SK-N-SH (cell line): ENCODE measurements at regions not wholly inside any gene's neighbourhood (a gene's known extent, or its start where the extent isn't known, plus 50 kb on each side); places are given as distances from the start of the nearest gene placed in this dataset.
A peak's percentile ranks its signal among the peaks of the same experiment; 100 is the strongest.

ENCODE experiments used
- CTCF ChIA-PET: fragments of 300-600, 350-600 bp; formaldehyde crosslinking; extraction: SDS; loops from one replicate; lab custom pipeline; 2021; lab: Yijun Ruan, JAX
- POLR2A ChIA-PET: fragments of 350-600 bp; sonication (Branson Sonifier 250); formaldehyde crosslinking; extraction: SDS; loops from one replicate; lab custom pipeline; 2020; ENCODE audit warnings: antibody characterized with exemption, inconsistent platforms; lab: Yijun Ruan, JAX
- DNase-seq: peaks from one replicate; pipeline ENCODE4 v3.0.0; 2012
- H2AFZ ChIP-seq: fragments of 200-600 bp; sonication (generic); 2 replicates; pipeline ENCODE4 v1.8.1; 2016; ENCODE audit warnings: antibody characterized with exemption, mild to moderate bottlenecking, low read depth
- H3F3A ChIP-seq: fragments of 200-600 bp; sonication (generic); replicated peaks from 2 replicates; pipeline ENCODE3; 2016; ENCODE audit warnings: antibody characterized with exemption, mild to moderate bottlenecking; ENCODE audit not compliant: insufficient read depth
- H3K27ac ChIP-seq, 2 experiments: fragments of 200-500 bp in 1 of 2; fragments of 200-600 bp in 1 of 2; sonication (Bioruptor generic) in 1 of 2; sonication (generic), shearing (Covaris generic) in 1 of 2; 2 replicates each; pipeline versions ENCODE4 v1.5.1 to v1.6.1; 2014 to 2016; ENCODE audit warnings: low read depth in 2 of 2, inconsistent platforms in 1 of 2, low read length in 1 of 2, mild to moderate bottlenecking in 1 of 2, mixed read lengths in 1 of 2
- H3K27me3 ChIP-seq: fragments of 200-600 bp; sonication (generic), shearing (Covaris generic); 2 replicates; pipeline ENCODE4 v1.6.1; 2016; ENCODE audit warnings: mixed run types; ENCODE audit not compliant: insufficient read depth
- H3K36me3 ChIP-seq, 2 experiments: fragments of 200-500 bp in 1 of 2; fragments of 200-600 bp in 1 of 2; sonication (Bioruptor generic) in 1 of 2; sonication (generic) in 1 of 2; replicated peaks in 1 of 2; 2 replicates each; pipeline versions ENCODE3 to v1.5.1; 2014 to 2016; ENCODE audit warnings: low read length in 1 of 2, mild to moderate bottlenecking in 1 of 2; ENCODE audit not compliant: insufficient read depth in 2 of 2, control insufficient read depth in 1 of 2
- H3K4me1 ChIP-seq, 2 experiments: fragments of 200-500 bp in 1 of 2; fragments of 200-600 bp in 1 of 2; sonication (Bioruptor generic) in 1 of 2; sonication (generic), shearing (Covaris generic) in 1 of 2; 2 replicates each; pipeline versions ENCODE4 v1.5.1 to v1.6.1; 2014 to 2016; ENCODE audit warnings: low read depth in 1 of 2, low read length in 1 of 2, mixed run types in 1 of 2; ENCODE audit not compliant: insufficient read depth in 2 of 2, control insufficient read depth in 1 of 2
- H3K4me2 ChIP-seq: fragments of 200-600 bp; sonication (generic), shearing (Covaris generic); 2 replicates; pipeline ENCODE4 v1.6.1; 2017; ENCODE audit warnings: mixed run types
- H3K4me3 ChIP-seq, 2 experiments: fragments of 200-500 bp in 1 of 2; fragments of 200-600 bp in 1 of 2; sonication (Bioruptor generic) in 1 of 2; sonication (generic), shearing (Covaris generic) in 1 of 2; 2 replicates each; pipeline versions ENCODE4 v1.5.1 to v1.8.1; 2014 to 2016; ENCODE audit warnings: low read depth in 2 of 2, inconsistent platforms in 1 of 2, low read length in 1 of 2, mild to moderate bottlenecking in 1 of 2, mixed read lengths in 1 of 2, moderate library complexity in 1 of 2
- H3K79me2 ChIP-seq: fragments of 200-600 bp; sonication (generic); 2 replicates; pipeline ENCODE4 v1.8.1; 2017; ENCODE audit warnings: mild to moderate bottlenecking; ENCODE audit not compliant: insufficient read depth
- H3K9ac ChIP-seq: fragments of 200-600 bp; sonication (generic); 2 replicates; pipeline ENCODE4 v1.6.1; 2017; ENCODE audit warnings: mixed run types
- H3K9me2 ChIP-seq: fragments of 200-600 bp; sonication (generic); 2 replicates; pipeline ENCODE4 v1.6.1; 2017; ENCODE audit warnings: mixed run types
- H3K9me3 ChIP-seq: fragments of 200-600 bp; sonication (generic); 2 replicates; pipeline ENCODE4 v1.6.1; 2017; ENCODE audit warnings: mixed run types, mild to moderate bottlenecking, moderate library complexity
- H4K20me1 ChIP-seq: fragments of 200-600 bp; sonication (generic); 2 replicates; pipeline ENCODE4 v1.6.1; 2017; ENCODE audit warnings: mild to moderate bottlenecking, mixed run types; ENCODE audit not compliant: insufficient read depth
- RFX5 ChIP-seq: IDR thresholded peaks from 2 replicates; pipeline ENCODE4 v1.6.1; 2012; ENCODE audit warnings: mild to moderate bottlenecking, improper control_type of control experiment, low read length
- TAF1 ChIP-seq: IDR thresholded peaks from 2 replicates; pipeline ENCODE4 v1.6.1; 2012; ENCODE audit warnings: low read depth, mild to moderate bottlenecking, low read length, moderate library complexity, borderline replicate concordance
- WGBS: methylation state at CpG from one replicate; pipeline ENCODE4 v1.1.6; 2017; ENCODE audit warnings: low lambda C conversion rate; 5-methylcytosine and 5-hydroxymethylcytosine counted together
- TF ChIP-seq, protein P1 (sequence below): fragments of 200-600 bp; sonication (generic); IDR thresholded peaks from 2 replicates; pipeline ENCODE4 v1.6.1; 2017; ENCODE audit warnings: antibody characterized with exemption, mild to moderate bottlenecking, moderate library complexity

DNA sequence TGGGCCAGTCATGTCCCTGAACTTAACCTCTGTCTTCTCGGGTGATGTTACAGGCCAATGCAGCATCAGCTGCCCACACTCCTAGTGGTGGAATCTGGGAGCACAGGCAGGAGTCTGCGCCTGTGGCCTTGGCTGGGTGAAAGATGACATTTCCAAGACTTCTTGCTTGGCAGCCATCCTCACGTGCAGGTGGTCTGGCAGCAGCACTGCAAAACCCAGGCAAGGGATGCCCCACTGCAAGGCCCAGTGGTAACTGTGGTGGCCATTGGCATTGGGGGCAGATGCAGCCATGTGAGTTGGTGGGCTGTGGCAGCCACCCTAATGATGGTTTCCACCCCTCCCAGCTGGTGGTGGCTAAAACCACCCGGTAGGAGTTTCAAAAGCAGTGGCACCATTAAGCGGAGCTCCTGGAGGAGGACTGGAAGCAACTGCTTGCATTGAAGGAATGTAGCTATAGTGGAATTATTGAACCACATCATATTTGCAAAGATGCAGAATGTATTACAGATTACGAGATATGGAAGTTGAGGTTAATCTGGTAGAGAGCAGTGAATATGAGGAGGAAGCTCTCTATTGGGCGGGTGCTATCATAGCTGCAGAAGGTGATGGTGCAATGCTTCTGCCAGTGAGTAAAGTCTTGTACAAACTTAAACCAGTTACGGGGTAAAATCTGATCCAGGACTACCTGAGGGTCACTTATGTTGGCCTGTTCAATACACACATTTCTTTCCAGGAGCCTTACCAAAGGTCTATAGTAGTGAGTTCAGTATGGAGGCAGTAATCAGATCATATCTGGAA is 120.7 kb upstream of the TOP3B start:
- no peaks in the 10 kb centered on the region for H4K20me1 ChIP-seq
- no peak overlapping the region for H3K4me2 ChIP-seq
- WGBS, result 41% methylated on average over 6 of the region's 8 CpGs
- no peaks in the 10 kb centered on the region for H3K4me1 ChIP-seq
- TF ChIP-seq, protein P1, sequence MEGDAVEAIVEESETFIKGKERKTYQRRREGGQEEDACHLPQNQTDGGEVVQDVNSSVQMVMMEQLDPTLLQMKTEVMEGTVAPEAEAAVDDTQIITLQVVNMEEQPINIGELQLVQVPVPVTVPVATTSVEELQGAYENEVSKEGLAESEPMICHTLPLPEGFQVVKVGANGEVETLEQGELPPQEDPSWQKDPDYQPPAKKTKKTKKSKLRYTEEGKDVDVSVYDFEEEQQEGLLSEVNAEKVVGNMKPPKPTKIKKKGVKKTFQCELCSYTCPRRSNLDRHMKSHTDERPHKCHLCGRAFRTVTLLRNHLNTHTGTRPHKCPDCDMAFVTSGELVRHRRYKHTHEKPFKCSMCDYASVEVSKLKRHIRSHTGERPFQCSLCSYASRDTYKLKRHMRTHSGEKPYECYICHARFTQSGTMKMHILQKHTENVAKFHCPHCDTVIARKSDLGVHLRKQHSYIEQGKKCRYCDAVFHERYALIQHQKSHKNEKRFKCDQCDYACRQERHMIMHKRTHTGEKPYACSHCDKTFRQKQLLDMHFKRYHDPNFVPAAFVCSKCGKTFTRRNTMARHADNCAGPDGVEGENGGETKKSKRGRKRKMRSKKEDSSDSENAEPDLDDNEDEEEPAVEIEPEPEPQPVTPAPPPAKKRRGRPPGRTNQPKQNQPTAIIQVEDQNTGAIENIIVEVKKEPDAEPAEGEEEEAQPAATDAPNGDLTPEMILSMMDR, result peak; percentile 51
- no peak for TF ChIP-seq RFX5
- H3K79me2 ChIP-seq, result no peaks in the 10 kb centered on the region
- H3K9me2 ChIP-seq, result no peaks in the 10 kb centered on the region
- peak; percentile 44 for DNase-seq
- no peak overlapping the region for H3K4me3 ChIP-seq
- H3K36me3 ChIP-seq, result no peaks in the 10 kb centered on the region
- ChIA-PET POLR2A (no interaction called here), CTCF (interaction anchor here (0.8 to 1.3 kb wide), 2 partner anchors 10 to 17 kb away, joined by 3 read pairs; no protein-coding TSS in a partner anchor)
- H2AFZ ChIP-seq, result no peak overlapping the region
- H3F3A ChIP-seq, result no peaks in the 10 kb centered on the region
- no peak overlapping the region for H3K9ac ChIP-seq
- H3K27me3 ChIP-seq, result peaks cover 16% of the 10 kb centered on the region
- no peak overlapping the region for H3K27ac ChIP-seq
- no peaks in the 10 kb centered on the region for H3K9me3 ChIP-seq

DNA sequence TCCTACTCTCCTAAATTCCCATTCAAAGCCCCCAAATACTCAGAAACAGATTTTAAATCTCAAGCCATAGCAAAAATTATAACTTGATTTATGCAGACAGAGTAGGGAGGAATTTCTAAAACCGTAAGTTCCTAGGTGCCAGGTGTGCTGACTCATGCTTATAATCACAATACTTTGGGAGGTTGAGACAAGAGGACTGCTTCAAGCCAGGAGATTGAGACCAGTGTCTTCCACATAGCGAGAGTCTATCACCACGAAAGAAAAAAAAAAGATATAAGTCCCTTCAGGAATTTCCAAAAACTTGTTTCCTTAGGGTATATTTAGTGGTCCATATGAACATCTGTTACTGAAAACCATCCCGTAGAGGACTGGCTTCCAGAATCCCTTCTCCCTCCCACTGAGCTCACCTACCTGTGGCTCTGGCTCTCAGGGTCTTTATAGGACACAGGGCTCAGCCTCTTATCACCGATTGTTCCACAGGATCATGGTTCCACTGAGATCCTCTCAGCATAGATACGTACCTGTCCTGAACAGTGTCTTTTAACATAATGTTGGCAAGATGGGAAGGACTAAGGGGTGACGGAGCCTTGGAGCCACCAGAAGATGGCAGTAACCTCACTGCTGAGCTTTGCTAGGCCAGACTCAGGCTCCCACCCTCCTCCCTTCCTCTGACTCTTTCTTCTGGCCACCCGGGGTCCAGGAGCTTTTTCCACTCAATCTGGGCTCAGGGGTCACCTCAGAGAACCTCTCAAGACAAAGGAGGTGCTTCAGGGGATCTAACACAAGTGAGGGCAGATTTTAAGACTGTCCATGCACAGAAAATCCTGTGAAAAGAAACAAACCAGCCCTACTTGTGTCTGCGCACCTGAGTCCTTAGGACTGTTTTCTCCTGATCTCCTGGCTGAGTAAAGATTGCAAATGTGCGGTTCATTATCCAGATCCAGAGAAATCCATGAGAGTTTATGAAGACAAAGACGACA is 117.5 kb upstream of the TOP3B start:
- Histone ChIP-seq H3K4me3 (no peak overlapping the region), H3K36me3 (no peaks in the 10 kb centered on the region), H3K27ac (no peak overlapping the region), H4K20me1 (no peaks in the 10 kb centered on the region), H2AFZ (no peak overlapping the region), H3K9me3 (no peaks in the 10 kb centered on the region), H3K27me3 (peaks cover 22% of the 10 kb centered on the region), H3K79me2 (no peaks in the 10 kb centered on the region), H3K9ac (no peak overlapping the region), H3K9me2 (no peaks in the 10 kb centered on the region), H3K4me1 (no peaks in the 10 kb centered on the region), H3K4me2 (no peak overlapping the region), H3F3A (no peaks in the 10 kb centered on the region)
- no peak for DNase-seq
- 31% methylated on average over 9 of the region's 11 CpGs for WGBS
- TF ChIP-seq TAF1, result no peak
- TF ChIP-seq, protein P1, result peak; percentile 38
- CTCF ChIA-PET, result interaction anchor here (1.2 to 1.7 kb wide), 7 partner anchors 7 to 108 kb away, joined by 3 to 11 read pairs (median 4); no protein-coding TSS in a partner anchor
- POLR2A ChIA-PET, result no interaction called here
